Middle frontal gyrus (tissue), 1 donor: ENCODE measurements at regions not wholly inside any gene's neighbourhood (a gene's known extent, or its start where the extent isn't known, plus 50 kb on each side); places are given as distances from the start of the nearest gene placed in this dataset.

Source experiments
- DNase-seq: peaks from one replicate; pipeline ENCODE4 v3.0.0-alpha.2; 2015; ENCODE audit warnings: low spot score; ENCODE audit errors: extremely low spot score

DNA sequence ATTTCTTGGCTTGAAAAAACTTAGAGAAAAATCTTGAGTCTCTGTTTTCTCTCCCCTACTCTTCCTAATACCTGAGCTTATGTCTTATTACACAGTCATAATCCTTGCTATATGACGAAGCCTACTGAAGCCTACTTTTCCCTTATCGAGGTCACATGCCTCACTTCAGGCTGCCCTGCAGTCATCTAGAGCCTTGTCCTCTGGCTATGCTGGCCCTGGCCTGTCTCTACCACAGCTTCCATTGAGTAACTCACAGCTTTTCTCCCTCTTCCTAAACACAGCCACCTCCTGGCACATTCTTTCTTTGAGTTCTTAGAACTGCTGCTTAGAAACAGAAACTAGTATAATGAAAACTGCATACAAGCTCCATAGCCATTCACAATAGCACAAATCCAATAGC lies 1698.3 kb downstream of the STIM2 start:
- DNase-seq: no peak

DNA sequence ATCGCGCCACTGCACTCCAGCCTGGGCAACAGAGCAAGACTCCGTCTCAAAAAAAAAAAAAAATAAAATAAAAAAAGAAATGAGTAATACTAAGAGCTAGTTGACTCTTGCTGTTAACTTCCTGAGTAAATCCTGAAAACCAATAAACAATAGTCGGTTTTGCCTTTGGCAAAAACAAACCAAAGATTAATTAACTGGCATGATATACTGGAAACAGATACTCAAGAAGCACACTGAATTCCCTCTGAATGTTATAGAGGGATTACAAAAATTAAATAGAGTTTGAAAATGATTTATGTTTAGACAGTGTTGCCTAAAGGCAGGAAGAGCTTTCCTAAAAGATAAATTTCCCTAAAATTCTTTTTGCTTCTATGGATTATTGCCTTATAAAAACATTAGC lies 1702.3 kb downstream of the STIM2 start:
- DNase-seq: no peak

DNA sequence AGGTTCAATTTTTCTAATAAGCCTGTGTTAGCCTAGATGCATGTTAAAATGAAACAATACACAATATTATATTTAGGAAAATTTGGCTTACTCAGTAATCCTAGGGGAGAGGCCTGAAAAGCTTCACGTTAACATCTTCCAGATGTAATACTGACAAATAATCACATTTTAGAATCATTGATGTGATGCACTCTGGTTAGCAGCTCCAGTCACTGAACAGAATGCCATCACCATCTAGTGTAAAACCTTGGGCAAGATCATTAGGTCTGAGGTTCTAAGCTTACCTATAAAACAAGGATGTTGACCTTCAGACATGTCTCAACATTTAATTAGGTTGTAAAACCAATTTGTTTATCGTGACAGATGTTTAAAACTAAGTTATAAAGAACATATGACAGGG lies 1704.8 kb downstream of the STIM2 start:
- DNase-seq: no peak

DNA sequence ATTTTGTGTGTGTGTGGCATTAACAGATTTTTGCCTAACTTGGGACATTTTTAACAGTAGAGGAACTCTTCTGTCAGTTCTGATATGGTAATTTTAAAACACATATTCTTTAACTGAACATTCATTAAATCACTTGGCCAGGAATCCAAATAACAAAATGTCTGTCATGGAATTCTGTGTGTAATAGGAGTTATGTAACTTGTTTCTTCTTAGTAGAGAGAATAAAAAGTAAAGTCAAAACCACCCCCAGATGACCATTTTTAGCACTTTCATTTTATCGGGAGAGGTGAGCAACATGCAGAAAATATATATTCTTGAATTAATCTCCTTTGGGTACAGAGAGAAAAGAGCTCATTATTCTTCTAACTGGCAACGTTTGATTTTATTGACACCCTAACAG lies 1740.3 kb downstream of the STIM2 start:
- no peak for DNase-seq

DNA sequence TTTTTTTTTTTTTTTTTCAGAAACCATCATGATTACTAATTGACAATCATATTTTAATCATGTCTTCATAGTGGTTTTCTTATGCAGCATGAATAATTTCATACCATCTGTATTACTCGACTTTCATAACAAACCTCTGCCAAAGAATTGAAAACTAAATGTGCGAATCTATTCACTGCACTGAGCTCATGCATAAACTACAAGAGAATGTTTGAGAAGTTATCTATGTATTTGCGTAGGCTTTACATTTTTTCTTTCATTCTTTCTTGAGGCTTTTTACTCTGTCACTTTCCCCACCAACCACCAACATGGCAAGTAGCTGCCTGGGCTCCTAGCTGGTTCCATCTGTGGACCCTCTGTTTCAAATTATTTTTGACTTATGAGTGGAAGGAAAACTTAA lies 1761.0 kb downstream of the STIM2 start:
- DNase-seq: no peak

DNA sequence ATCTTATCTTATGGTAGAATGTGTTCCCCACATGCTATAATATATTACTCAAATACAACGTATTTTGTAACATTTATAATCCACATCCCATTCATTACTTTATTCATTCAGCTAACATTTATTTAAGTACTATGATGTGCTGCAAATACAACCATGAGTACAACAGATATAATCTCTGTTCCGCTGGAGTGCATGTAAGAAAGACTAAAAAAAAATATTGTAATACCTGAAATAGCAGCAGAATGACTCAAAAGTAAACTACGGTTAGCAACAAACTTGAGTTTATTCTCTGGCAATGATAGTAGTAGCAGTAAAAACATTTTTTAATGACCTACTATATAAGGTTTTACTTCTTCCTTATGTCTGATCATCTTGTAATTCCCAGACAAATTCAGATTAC lies 1776.3 kb downstream of the STIM2 start:
- DNase-seq: no peak

DNA sequence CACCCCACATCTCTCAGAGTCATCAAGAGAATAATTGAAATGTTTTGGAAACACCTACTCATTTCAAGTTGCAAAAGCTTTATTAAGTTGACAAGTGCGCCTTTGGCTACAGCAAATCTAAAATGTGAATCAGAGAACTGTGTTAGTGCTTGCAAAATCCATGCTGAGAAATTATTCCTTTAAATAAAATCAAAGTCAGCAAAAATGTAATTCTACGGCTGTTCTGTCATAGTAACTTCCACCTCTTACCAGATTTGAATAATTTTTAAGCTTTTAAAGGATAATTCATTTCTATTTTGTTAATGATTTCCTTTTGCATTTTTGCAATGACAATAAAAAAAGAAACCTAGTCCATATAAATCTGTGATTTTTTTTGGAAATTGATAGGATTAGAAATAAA lies 1779.1 kb downstream of the STIM2 start:
- DNase-seq: no peak

DNA sequence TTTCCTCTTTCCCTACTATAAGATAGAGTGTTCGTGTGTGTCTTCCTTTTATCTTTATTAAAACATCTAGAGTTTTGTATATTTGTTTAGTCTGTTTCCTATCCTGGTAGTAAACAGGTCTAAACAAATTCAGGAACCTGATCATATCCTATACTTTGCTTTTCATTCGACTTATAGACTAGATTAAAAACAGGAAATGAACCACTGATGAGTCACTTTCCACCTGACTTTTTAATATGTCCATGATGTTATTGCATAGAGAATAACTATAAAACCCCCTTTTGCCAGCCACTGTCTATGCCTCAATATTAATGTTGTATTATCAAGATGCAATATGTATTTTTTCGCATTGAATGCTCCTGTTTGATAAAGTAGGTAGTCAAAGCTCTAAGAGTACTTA lies 1794.0 kb downstream of the STIM2 start:
- no peak for DNase-seq

DNA sequence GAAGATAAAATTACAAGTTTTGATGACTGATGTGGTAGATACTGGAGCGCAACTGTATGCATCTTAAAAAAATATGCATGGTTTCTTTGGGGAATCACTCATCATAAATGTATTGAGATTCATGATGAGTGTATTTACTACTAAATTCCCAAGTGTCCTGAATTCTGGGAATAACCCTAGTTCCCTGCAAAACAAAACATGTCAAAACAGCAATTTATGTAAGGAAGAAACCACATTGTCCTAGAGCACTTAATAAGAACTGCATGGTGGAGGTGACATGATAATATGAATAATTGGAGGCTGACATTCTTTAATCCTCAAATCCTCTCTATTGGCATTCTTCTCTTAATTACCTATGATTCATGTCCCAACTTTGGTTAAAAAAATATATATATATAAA lies 1804.7 kb downstream of the STIM2 start:
- DNase-seq: no peak

DNA sequence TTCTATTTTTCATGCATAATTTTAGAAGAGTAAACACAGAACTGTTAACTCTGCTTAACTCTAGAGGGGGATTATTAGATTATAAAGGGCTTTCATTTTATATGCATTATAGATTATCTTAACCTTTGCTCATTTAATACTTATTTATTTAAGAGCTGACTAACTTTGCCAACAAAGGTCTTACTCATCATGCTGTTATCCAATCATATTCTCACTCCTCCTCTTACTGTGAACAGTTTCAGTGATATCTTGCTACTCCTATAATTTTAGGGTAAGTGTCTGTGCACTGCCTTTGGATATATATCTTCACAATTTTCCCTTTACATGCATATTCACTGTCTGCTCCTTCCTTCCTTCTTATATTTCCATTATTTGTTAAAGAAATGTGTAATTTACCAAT lies 1814.9 kb downstream of the STIM2 start:
- DNase-seq: no peak

DNA sequence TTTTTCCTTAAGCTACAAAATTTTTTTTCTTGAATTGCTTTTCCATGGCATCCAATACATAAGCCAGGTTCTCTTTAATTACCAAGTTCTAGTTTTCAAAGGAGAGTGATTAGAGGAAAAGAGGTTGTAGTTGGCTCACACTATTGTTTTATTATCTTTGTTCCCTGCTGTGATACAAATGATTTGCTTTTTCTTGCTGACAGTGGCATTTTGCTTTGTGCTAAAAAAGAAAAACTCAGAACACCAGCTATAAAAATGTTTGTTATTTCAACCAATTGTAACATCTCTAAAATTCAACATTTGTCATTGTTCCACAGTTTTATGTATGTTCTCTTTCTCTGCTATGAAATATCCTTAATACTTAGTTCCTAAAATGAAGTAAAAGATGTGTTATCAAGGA lies 1817.2 kb downstream of the STIM2 start:
- DNase-seq: no peak

DNA sequence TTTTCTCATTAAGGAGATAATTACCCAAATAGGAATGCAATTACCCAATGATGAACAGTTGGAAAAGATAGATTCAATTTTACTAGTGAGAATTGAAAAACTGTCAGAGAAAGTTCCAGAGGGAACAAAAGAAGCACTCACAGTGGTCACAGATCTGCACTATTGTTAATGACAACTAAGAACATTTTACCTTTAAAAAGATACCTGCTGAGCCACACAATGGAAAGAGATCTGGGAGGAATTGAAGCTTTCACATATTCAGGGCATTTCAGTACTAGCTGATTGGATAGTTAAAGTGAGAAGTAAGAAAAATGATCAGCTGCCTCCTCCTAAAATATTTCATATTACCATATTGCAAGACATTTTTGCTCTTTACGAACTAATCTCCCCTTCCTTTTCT lies 1822.2 kb downstream of the STIM2 start:
- no peak for DNase-seq

DNA sequence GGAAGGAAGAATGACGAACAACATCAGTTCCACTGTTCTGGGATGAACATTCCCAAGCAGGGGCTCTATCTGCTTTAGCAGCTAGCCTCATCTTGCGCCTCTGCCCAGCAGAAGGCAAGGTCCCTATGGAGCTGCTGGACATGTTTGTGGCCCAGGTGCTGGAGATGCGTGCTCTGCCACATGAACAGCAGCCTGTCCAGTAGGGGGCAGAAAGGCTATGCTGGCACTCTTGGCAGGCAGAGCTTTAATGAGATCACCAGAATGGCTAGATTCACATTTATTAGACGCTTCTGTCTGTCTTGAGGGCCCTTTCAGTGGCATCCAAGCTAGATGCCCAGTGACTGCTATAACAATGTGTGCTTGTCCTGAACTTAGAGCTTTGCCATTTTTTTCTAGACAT lies 1826.0 kb downstream of the STIM2 start:
- no peak for DNase-seq

DNA sequence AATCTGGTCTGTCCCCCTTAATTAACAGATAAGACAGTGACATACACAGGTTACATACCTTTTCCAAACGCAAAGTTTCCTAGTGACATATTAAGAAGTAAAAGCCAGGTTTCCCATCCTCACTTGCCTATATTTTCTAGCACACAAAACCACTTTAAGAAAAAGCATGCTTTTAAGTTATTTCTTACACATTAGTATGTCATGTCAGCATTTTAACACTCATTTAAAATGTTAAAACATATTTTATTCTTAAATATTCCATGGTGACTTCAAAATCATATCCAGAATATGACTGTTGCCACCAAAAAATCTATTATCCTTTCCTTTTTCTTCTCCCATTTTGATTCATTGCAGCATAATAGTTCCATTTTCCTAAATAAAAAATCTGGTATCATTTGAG lies 1830.2 kb downstream of the STIM2 start:
- DNase-seq: no peak

DNA sequence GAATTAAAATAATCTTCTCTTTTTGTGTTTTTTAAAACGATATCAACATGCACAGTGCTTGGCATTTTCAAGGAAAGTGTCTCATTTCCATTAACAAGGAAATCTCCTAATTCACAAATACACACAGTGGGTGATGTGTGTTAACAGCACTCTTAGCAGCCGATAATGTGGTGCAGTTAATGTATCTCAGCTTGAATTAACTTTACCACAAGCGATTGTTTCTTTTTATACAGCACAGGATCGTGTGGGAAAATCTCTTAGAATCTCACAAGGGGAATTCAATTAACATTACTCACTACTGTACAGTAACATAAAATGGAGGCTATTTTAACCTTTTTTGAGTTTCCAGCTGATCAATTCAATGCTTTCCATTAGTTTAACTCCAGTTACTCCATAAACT lies 1841.9 kb downstream of the STIM2 start:
- no peak for DNase-seq

DNA sequence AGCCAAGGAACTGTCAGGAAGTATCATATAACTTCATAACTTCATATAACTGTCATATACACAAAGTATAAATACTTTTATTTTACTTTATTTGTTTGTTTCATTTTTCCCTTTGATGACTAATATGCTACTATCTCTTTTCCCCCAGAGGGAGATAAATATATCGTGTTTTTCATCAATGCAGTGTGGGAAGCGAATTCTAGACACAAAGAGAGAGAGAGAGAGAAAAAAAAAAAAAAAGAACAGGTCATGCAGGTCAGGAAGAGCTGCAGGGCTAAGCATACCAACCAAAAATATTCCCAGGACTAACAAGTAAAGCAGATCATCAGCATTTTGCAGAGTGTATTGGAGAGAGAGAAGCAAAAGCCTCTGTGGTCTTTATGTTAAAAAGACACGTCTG lies 1849.2 kb downstream of the STIM2 start:
- DNase-seq: no peak

DNA sequence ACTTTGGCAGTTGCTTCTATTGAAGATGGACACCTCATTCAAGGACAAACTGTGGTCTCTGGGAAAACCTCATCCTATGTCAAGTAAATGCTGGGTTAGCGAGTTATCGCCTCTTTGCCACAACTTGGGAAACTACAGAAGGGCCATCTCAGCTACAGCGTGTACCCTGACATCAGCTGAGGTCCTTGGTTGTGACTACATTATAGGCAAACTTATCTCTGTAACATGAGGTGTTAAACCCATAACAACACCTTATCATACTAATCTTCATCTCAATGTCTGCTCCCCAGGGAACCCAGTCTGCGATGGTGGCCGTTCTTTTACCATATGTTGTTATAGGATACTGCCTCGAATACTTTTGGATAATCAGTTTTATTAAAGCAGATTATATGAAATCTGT lies 1862.7 kb downstream of the STIM2 start:
- no peak for DNase-seq

DNA sequence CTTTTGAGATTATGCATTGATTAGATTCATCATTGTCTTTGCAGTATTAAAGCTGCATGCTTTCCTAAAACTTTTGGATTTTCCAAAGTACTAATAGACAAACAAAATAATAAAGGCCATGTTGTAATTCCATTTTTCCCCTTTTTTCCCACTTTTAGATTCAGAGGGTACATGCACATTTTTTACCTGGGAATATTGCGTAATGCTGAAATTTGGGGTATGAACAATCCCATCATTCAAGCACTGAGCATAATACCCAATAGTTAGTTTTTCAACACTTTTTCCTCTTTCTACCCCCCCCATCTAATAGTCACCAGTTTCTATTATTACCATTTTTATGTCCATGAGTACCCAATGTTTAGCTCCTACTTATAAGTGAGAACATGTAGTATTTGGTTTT lies 1863.6 kb downstream of the STIM2 start:
- no peak for DNase-seq

DNA sequence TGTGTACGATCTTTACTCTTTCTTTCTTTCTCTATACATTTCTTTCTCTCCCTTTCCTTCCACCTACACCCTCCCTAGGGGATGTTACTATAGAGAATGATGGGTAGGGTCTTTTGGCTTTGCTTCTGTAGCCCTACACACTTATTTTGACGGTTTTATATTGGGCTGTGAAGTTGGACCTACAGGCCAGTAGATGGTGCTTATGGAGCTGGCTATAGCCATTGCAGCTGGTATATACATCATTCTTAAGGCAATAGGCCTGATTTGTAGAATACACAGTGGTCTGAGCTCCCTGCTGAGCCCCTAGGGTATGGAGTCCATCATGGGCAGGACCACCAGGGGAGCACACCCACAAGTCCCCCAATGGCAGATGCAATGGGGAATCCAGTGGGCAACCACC lies 1869.7 kb downstream of the STIM2 start:
- DNase-seq: no peak

DNA sequence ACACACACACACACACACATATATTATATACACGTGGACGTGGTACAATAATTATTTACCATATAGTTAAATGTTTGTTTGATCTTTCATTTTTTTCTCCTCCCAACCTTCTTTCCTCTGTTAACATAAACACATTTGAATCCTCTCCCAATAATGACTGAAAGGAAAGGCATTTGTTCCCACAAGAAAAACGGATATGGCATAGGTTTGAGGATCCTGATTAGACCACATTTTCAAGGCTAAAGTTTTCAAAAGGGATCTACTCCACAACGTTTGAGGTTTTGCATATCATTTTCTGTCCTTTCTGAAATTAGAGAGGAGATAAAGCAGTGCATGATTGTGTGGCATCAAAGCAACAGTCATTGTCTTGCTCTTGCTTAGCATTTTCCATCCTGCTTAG lies 1883.4 kb downstream of the STIM2 start:
- DNase-seq: no peak

DNA sequence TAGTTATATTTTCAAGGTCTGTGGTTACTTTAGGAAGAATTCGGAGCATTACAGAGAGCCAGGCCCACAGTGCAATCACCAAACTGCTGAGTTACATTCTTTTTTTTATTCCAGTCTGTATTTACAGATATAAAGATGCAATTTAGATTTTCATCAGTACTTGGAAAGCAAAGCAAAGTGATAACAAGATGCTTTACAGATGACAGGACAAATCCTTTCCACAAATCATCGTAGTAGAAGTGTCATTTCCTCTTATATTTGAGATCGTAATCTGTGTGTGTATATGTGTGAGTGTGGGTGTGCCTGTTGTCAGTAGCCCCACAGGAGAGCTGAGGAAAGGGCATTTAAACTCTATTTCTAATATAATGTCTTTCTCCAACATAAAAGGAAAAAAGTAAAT lies 1893.7 kb downstream of the STIM2 start:
- DNase-seq: no peak

DNA sequence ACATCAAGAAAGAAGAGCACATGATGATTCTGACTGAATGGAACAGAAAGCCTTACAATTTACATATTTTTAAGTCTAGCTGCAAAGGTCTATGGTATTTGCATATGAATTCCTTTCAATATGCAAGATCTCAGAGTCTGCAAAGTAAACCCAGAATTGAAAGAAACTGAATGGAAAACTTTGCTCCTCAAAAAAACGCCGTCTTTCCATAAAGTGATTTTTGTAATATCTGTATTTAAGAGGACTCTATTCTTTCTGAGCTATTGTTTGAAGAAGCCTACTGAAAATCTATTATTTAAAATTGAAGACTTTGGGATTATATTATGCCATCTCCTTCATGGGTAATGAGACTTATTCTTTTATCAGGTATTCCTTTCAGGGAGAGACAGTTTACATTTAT lies 1894.4 kb downstream of the STIM2 start:
- no peak for DNase-seq

DNA sequence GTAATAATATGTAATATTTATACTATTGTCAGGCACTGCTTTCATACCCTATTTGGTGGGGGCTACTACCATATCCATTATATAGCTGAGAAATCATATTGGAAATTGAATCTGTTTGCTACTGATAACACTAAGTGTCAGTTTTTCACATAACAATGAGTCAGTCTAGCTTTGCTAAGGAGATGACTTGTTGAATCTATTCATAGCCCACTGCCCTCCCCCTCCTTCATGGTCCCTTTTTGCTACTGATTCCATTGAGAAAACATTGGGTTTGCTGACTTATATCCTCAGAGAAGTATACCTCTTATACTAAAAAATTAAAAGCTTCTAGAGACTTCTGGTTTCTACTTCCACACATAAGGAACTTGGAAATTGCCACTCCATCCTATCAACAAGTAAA lies 1898.4 kb downstream of the STIM2 start:
- no peak for DNase-seq

DNA sequence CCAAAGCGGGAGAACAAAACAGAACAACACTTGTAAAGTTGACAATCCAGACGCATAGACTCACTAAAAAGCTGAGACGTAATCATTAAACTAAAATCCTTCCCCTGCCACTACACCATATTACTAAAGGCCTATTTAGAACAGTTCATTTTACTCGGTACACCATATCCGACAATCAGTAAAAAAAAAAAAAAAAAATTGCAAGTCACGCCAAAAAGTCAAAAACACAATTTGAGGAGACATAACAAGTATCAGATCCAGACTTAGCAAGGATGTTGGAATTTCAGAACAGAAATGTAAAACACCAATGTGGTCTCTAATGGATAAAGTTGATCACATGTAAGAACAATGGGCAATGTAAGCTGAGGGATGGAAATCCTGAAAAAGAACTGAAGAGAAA lies 1899.4 kb downstream of the STIM2 start:
- DNase-seq: no peak

DNA sequence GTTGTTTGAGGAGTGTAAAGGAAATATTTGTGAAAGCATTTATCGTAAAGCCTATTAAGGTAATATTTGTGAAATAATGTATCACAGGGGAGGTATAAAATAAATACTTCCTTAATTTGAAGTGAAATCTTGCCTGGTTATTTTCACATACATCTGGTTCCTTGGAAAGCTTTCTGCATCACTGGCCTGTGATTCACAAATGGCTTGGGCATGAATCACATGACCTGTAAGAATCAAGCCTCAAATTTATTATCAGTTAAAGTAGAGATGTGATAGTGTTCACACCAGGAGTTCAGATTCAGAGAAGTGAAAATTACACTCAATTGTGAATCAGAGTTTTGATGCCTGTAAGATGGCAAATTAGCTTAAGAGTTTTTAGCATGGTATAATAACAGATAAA lies 1911.4 kb downstream of the STIM2 start:
- DNase-seq: no peak
